ENCODE measurements at regions not wholly inside any gene's neighbourhood (a gene's known extent, or its start where the extent isn't known, plus 50 kb on each side); places are given as distances from the start of the nearest gene placed in this dataset.

DNA sequence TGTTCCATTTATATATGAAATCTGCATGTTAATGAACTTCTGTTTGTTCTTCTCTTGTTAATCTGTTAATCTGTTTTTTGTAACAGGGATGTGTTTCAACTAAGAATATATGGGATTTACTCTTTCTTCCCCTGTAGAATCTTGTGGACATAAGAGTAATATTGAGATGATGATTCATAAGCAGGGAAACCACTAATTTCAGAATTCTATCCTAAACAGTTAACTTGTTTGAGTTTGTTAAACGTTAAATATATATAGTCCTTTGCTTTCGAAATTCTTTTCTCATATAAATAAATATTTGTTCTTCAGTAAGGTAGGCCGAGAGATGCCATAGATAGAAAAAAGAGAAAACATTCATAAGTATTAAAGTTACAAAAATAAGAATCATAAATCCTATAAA, 1052.2 kb upstream of the SPRY2 start:
- ATAC-seq (ENCODE audit: low FRiP score) (no peak), DNase-seq (ENCODE audit: low spot score) (no peak)
- TF ChIP-seq, protein P1, sequence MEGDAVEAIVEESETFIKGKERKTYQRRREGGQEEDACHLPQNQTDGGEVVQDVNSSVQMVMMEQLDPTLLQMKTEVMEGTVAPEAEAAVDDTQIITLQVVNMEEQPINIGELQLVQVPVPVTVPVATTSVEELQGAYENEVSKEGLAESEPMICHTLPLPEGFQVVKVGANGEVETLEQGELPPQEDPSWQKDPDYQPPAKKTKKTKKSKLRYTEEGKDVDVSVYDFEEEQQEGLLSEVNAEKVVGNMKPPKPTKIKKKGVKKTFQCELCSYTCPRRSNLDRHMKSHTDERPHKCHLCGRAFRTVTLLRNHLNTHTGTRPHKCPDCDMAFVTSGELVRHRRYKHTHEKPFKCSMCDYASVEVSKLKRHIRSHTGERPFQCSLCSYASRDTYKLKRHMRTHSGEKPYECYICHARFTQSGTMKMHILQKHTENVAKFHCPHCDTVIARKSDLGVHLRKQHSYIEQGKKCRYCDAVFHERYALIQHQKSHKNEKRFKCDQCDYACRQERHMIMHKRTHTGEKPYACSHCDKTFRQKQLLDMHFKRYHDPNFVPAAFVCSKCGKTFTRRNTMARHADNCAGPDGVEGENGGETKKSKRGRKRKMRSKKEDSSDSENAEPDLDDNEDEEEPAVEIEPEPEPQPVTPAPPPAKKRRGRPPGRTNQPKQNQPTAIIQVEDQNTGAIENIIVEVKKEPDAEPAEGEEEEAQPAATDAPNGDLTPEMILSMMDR (IDR thresholded peaks at IDR 0.05), result no peak

DNA sequence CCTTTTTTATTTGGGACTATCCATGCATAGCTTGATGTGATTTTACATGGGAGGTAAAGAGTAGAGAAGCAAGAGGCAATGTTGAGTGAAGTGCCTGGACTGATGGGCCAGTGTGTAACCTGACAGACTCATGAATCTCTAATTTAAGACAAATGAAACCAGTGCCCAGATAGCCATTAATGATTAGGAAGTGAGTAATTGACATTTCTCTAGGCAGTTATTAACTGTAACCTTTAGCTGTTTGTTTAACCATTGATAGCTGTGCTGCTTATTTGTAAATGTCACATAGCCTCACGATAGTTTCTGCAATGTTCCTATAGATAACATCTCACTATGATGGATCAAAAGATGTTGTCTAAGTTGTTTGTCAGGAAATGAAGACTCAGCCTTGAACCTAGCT, 1047.5 kb upstream of the SPRY2 start:
- TF ChIP-seq, protein P1 (IDR thresholded peaks at IDR 0.05), result no peak
- ATAC-seq (ENCODE audit: low FRiP score) (no peak), DNase-seq (ENCODE audit: low spot score) (no peak)

GRCh38 chr13:81383444-81383843, 1042.5 kb upstream of the SPRY2 start:
- ATAC-seq (ENCODE audit: low FRiP score) (no peak), DNase-seq (ENCODE audit: low spot score) (no peak)
- TF ChIP-seq, protein P1 (IDR thresholded peaks at IDR 0.05), result no peak

- DNase-seq (ENCODE audit: low spot score) (no peak), ATAC-seq (ENCODE audit: low FRiP score) (no peak)
- TF ChIP-seq, protein P1 (IDR thresholded peaks at IDR 0.05), result no peak
Measured at GRCh38 chr13:81382246-81382645, 1041.3 kb upstream of the SPRY2 start.

DNA sequence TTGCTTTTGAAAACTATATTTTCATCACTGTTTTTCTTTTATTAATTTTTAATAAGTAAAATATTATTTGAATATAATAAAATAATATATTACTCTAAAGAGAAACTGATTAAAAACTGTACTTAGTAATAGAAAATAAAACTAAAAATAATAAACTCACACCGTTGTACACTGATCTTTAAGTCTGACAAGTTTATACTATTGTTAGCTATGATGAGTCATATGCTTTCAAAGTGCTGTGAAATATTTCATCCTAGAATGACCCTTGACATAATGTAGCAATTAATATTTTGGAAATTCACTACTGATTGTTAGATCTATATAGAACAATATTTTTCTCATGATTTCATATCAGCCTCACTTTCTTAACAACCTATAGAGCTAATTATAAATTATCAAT, 1040.6 kb upstream of the SPRY2 start:
- TF ChIP-seq, protein P1 (IDR thresholded peaks at IDR 0.05), result no peak
- DNase-seq (ENCODE audit: low spot score), result no peak
- ATAC-seq (ENCODE audit: low FRiP score), result no peak

- ATAC-seq (ENCODE audit: low FRiP score) (no peak), DNase-seq (ENCODE audit: low spot score) (no peak)
- TF ChIP-seq, protein P1 (IDR thresholded peaks at IDR 0.05), result no peak
Measured at GRCh38 chr13:81379183-81379582, 1038.3 kb upstream of the SPRY2 start.

GRCh38 chr13:81377921-81378320, 1037.0 kb upstream of the SPRY2 start:
- ATAC-seq (ENCODE audit: low FRiP score) (no peak), DNase-seq (ENCODE audit: low spot score) (no peak)
- TF ChIP-seq, protein P1 (IDR thresholded peaks at IDR 0.05), result no peak

All from omental fat pad (tissue), 3 donors.